ENCODE measurements at regions not wholly inside any gene's neighbourhood (a gene's known extent, or its start where the extent isn't known, plus 50 kb on each side); places are given as distances from the start of the nearest gene placed in this dataset.

DNA sequence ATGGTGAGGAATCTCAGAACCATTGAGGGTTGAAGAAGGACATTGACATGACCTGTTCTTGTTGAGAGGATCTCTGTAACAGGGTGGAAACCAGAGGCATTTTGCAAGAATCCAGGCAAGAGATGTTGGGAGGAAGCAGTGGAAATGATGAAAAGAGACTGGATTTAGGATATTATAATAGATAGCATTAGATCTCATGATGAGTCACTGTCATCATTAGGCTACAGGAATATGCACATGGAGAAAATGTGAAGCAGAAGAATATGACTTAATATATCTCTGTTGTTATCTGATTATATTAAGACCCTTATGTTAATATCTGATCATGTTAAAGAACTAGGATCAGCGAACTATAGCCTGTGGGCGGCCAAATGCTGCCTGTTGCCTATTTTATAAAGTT, 393.0 kb upstream of the MTPN start:
- in situ Hi-C loops (cut with MboI), result no loop called here
- no peak overlapping the region for H3K9ac ChIP-seq
- no peaks in the 10 kb centered on the region for H3F3A ChIP-seq (ENCODE audit: insufficient read depth)
- H3K79me2 ChIP-seq (ENCODE audit: insufficient read depth), result no peaks in the 10 kb centered on the region
- H2AFZ ChIP-seq, result no peak overlapping the region
- DNase-seq, result no peak
- no peak overlapping the region for H3K27ac ChIP-seq
- H4K20me1 ChIP-seq (ENCODE audit: insufficient read depth), result no peaks in the 10 kb centered on the region
- 19 to 27% methylated on average over 2 of the region's 2 CpGs for WGBS, 2 experiments (ENCODE audit: low coverage in 1 of 2, low lambda C conversion rate in 2 of 2, missing lambda C conversion rate in 2 of 2)
- no peaks in the 10 kb centered on the region for H3K4me1 ChIP-seq (ENCODE audit: insufficient read depth)
- no peak overlapping the region for H3K4me3 ChIP-seq
- no peaks in the 10 kb centered on the region for H3K27me3 ChIP-seq (replicated peaks; ENCODE audit: insufficient read depth)
- no peaks in the 10 kb centered on the region for H3K36me3 ChIP-seq (ENCODE audit: low read depth)
- no peaks in the 10 kb centered on the region for H3K9me3 ChIP-seq (ENCODE audit: low read depth)
- H3K4me2 ChIP-seq (ENCODE audit: unreplicated experiment), result no peak overlapping the region
- H3K9me2 ChIP-seq (ENCODE audit: insufficient read depth), result no peaks in the 10 kb centered on the region
- no peak for TF ChIP-seq EZH2 (IDR thresholded peaks at IDR 0.05; ENCODE audit: insufficient read depth, poor library complexity, severe bottlenecking)
- no peak for TF ChIP-seq EZH2phosphoT487 (IDR thresholded peaks at IDR 0.05; ENCODE audit: insufficient read depth, low read depth)

DNA sequence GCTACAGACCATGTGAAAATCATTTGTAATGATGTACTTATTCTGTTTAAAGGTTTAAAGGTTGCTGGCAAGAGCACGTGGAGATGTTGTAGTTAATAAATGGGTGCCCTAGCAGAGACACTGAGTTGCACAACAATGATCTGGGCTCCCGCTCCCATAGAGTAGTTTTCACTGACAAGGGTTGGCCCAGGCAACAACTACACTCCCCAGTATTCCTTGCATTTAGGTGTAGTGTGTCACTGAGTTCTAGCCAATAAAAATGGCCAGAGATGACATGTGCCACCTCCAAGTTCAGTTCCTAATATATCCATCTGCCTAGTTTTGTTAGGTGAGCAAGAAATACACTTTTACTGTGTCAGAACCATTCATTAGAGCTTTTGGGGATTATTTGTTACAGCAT, 392.1 kb upstream of the MTPN start:
- Histone ChIP-seq H3K79me2 (ENCODE audit: insufficient read depth) (no peaks in the 10 kb centered on the region), H2AFZ (no peak overlapping the region), H3K27ac (no peak overlapping the region), H3K27me3 (replicated peaks; ENCODE audit: insufficient read depth) (no peaks in the 10 kb centered on the region), H4K20me1 (ENCODE audit: insufficient read depth) (no peaks in the 10 kb centered on the region), H3K4me3 (no peak overlapping the region), H3K36me3 (ENCODE audit: low read depth) (no peaks in the 10 kb centered on the region), H3K9ac (no peak overlapping the region), H3K9me3 (ENCODE audit: low read depth) (no peaks in the 10 kb centered on the region), H3K9me2 (ENCODE audit: insufficient read depth) (no peaks in the 10 kb centered on the region), H3K4me2 (ENCODE audit: unreplicated experiment) (no peak overlapping the region), H3F3A (ENCODE audit: insufficient read depth) (no peaks in the 10 kb centered on the region), H3K4me1 (ENCODE audit: insufficient read depth) (no peaks in the 10 kb centered on the region)
- TF ChIP-seq EZH2 (IDR thresholded peaks at IDR 0.05; ENCODE audit: insufficient read depth, poor library complexity, severe bottlenecking) (no peak), EZH2phosphoT487 (IDR thresholded peaks at IDR 0.05; ENCODE audit: insufficient read depth, low read depth) (no peak)
- no peak for DNase-seq
- 8 to 12% methylated on average over 2 of the region's 2 CpGs for WGBS, 2 experiments (ENCODE audit: low coverage in 1 of 2, low lambda C conversion rate in 2 of 2, missing lambda C conversion rate in 2 of 2)
- in situ Hi-C loops (cut with MboI), result no loop called here

DNA sequence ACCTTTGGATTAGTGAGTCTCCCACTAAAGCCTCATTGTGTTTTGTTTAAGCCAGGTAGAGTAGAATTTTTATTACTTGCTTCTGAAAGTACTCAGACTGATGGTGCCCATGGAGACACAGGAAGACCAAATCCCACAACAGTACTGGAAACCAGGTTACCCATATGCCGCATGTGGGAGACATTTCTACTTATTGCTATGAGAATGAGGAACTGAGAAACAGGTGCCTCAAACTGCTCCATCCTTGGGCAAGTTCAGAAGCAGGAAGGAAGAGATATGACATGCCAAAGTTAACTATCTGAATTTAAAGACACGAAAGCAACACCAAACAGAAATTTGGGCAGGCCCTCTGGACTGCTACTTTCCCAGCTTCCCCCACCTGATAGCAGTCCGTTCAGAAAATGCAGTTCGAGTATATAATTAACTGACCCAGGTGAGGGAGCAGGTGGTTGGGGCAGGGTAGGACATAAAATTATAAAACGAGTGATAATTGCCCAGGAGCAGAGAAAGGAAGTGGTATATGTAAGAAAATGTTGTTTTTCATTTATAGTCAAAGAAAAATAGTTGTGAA, 382.3 kb upstream of the MTPN start:
- Histone ChIP-seq H3K9me2 (ENCODE audit: insufficient read depth) (no peaks in the 10 kb centered on the region), H3K79me2 (ENCODE audit: insufficient read depth) (no peaks in the 10 kb centered on the region), H3K9me3 (ENCODE audit: low read depth) (no peaks in the 10 kb centered on the region), H2AFZ (no peak overlapping the region), H3F3A (ENCODE audit: insufficient read depth) (no peaks in the 10 kb centered on the region), H3K36me3 (ENCODE audit: low read depth) (no peaks in the 10 kb centered on the region), H3K4me1 (ENCODE audit: insufficient read depth) (no peaks in the 10 kb centered on the region), H3K27me3 (replicated peaks; ENCODE audit: insufficient read depth) (no peaks in the 10 kb centered on the region), H3K4me3 (no peak overlapping the region), H4K20me1 (ENCODE audit: insufficient read depth) (no peaks in the 10 kb centered on the region), H3K27ac (no peak overlapping the region), H3K4me2 (ENCODE audit: unreplicated experiment) (no peak overlapping the region), H3K9ac (no peak overlapping the region)
- TF ChIP-seq EZH2 (IDR thresholded peaks at IDR 0.05; ENCODE audit: insufficient read depth, poor library complexity, severe bottlenecking) (no peak), EZH2phosphoT487 (IDR thresholded peaks at IDR 0.05; ENCODE audit: insufficient read depth, low read depth) (no peak)
- WGBS, 2 experiments (ENCODE audit: low coverage in 1 of 2, low lambda C conversion rate in 2 of 2, missing lambda C conversion rate in 2 of 2), result 9% methylated on average over 5 of the region's 5 CpGs
- no peak for DNase-seq
- in situ Hi-C loops (cut with MboI), result no loop called here

DNA sequence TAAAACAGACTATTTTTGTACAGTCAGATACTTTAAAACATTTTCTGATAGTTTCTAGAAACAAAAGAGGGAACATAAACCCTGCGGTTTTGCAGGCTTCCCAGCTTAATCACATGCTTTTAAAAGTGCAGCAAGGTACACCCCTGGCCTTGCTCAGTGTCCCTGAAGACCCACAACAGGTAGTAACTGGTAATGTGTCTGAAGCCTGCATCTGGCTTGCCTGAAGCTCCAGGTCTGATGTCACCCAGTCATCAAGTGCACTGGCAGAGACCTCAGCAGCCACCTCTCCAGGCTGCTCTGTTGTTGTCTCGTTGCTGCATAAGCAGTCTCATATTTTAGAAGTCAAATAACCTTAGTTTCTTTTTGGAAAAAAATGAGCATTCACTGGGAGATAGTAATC, 376.1 kb upstream of the MTPN start:
- in situ Hi-C loops (cut with MboI), result no loop called here
- H3K4me3 ChIP-seq, result no peak overlapping the region
- no peak overlapping the region for H2AFZ ChIP-seq
- no peak for DNase-seq
- no peaks in the 10 kb centered on the region for H3K9me3 ChIP-seq (ENCODE audit: low read depth)
- H3K4me2 ChIP-seq (ENCODE audit: unreplicated experiment), result no peak overlapping the region
- H3K9ac ChIP-seq, result no peak overlapping the region
- no peaks in the 10 kb centered on the region for H3F3A ChIP-seq (ENCODE audit: insufficient read depth)
- no peaks in the 10 kb centered on the region for H3K27me3 ChIP-seq (replicated peaks; ENCODE audit: insufficient read depth)
- no peaks in the 10 kb centered on the region for H3K9me2 ChIP-seq (ENCODE audit: insufficient read depth)
- 4 to 8% methylated on average over 2 of the region's 2 CpGs for WGBS, 2 experiments (ENCODE audit: low coverage in 1 of 2, low lambda C conversion rate in 2 of 2, missing lambda C conversion rate in 2 of 2)
- TF ChIP-seq EZH2phosphoT487 (IDR thresholded peaks at IDR 0.05; ENCODE audit: insufficient read depth, low read depth) (no peak), EZH2 (IDR thresholded peaks at IDR 0.05; ENCODE audit: insufficient read depth, poor library complexity, severe bottlenecking) (no peak)
- no peaks in the 10 kb centered on the region for H3K79me2 ChIP-seq (ENCODE audit: insufficient read depth)
- no peaks in the 10 kb centered on the region for H3K4me1 ChIP-seq (ENCODE audit: insufficient read depth)
- H4K20me1 ChIP-seq (ENCODE audit: insufficient read depth), result no peaks in the 10 kb centered on the region
- H3K36me3 ChIP-seq (ENCODE audit: low read depth), result no peaks in the 10 kb centered on the region
- no peak overlapping the region for H3K27ac ChIP-seq

Measured in GM23248 (cell line).